GM23338 (cell line): ENCODE measurements at regions not wholly inside any gene's neighbourhood (a gene's known extent, or its start where the extent isn't known, plus 50 kb on each side); places are given as distances from the start of the nearest gene placed in this dataset.

Experiments
- ATAC-seq: fragments of 200-7000 bp; cut with Tn5 transposase; 3 replicates; pipeline ENCODE4 v1.9.1; 2020
- DNase-seq: peaks from one replicate; pipeline ENCODE4 v3.0.0-alpha.2; 2015; ENCODE audit warnings: low spot score
- H2AFZ ChIP-seq: fragments of 200-600 bp; sonication (generic); 2 replicates; pipeline ENCODE4 v1.8.0; 2016; ENCODE audit warnings: antibody characterized with exemption, mild to moderate bottlenecking, moderate library complexity
- H3F3A ChIP-seq: fragments of 200-600 bp; sonication (generic); replicated peaks from 2 replicates; pipeline ENCODE4 v1.8.0; 2017; ENCODE audit warnings: antibody characterized with exemption, mixed run types, low read depth
- H3K27ac ChIP-seq: fragments of 200-600 bp; sonication (generic); 2 replicates; pipeline ENCODE4 v1.6.1; 2016; ENCODE audit warnings: low read depth
- H3K27me3 ChIP-seq: fragments of 200-600 bp; sonication (generic); 2 replicates; pipeline ENCODE4 v1.8.0; 2016; ENCODE audit warnings: mild to moderate bottlenecking, mixed run types, moderate library complexity; ENCODE audit not compliant: insufficient read depth
- H3K36me3 ChIP-seq: fragments of 200-600 bp; sonication (generic); 2 replicates; pipeline ENCODE4 v1.8.0; 2016; ENCODE audit warnings: mild to moderate bottlenecking; ENCODE audit not compliant: insufficient read depth
- H3K4me1 ChIP-seq: fragments of 200-600 bp; sonication (generic); 2 replicates; pipeline ENCODE4 v1.8.0; 2016; ENCODE audit warnings: mild to moderate bottlenecking, moderate library complexity; ENCODE audit not compliant: insufficient read depth
- H3K4me2 ChIP-seq: fragments of 200-600 bp; sonication (generic); 2 replicates; pipeline ENCODE4 v1.7.1; 2017; ENCODE audit warnings: mixed run types
- H3K4me3 ChIP-seq: fragments of 200-600 bp; sonication (generic); 2 replicates; pipeline ENCODE4 v1.6.1; 2016; ENCODE audit warnings: mixed run types
- H3K79me2 ChIP-seq: fragments of 200-600 bp; sonication (generic); replicated peaks from 2 replicates; pipeline ENCODE4 v1.8.0; 2017; ENCODE audit warnings: mild to moderate bottlenecking; ENCODE audit not compliant: insufficient read depth
- H3K9me2 ChIP-seq: fragments of 200-600 bp; sonication (generic); 2 replicates; pipeline ENCODE4 v1.8.0; 2017; ENCODE audit not compliant: insufficient read depth
- H4K20me1 ChIP-seq: fragments of 200-600 bp; sonication (generic); replicated peaks from 2 replicates; pipeline ENCODE4 v1.8.0; 2017; ENCODE audit warnings: mild to moderate bottlenecking; ENCODE audit not compliant: insufficient read depth
- H3K27ac Mint-ChIP-seq: 2 replicates; pipeline ENCODE4 v1.8.0; 2020; ENCODE audit warnings: inconsistent platforms, mild to moderate bottlenecking, moderate library complexity, mixed read lengths
- H3K27me3 Mint-ChIP-seq: 3 replicates; pipeline ENCODE4 v1.8.0; 2022; ENCODE audit warnings: low read depth, mild to moderate bottlenecking, moderate library complexity, mixed read lengths, inconsistent platforms; ENCODE audit not compliant: insufficient read depth, poor library complexity
- H3K36me3 Mint-ChIP-seq: 3 replicates; pipeline ENCODE4 v1.8.0; 2021; ENCODE audit warnings: low read depth, mild to moderate bottlenecking, inconsistent platforms, moderate library complexity, mixed read lengths
- H3K4me1 Mint-ChIP-seq: 3 replicates; pipeline ENCODE4 v1.8.0; 2020; ENCODE audit warnings: mild to moderate bottlenecking, inconsistent platforms, mixed read lengths
- H3K4me3 Mint-ChIP-seq: 3 replicates; pipeline ENCODE4 v1.8.0; 2021; ENCODE audit warnings: moderate library complexity, mild to moderate bottlenecking, inconsistent platforms, mixed read lengths
- H3K9me3 Mint-ChIP-seq: 3 replicates; pipeline ENCODE4 v1.8.0; 2020; ENCODE audit warnings: moderate library complexity, mild to moderate bottlenecking, inconsistent platforms, mixed read lengths
- EZH2 ChIP-seq: fragments of 200-600 bp; sonication (generic); IDR thresholded peaks from one replicate; pipeline ENCODE4 v1.8.0; 2017; ENCODE audit warnings: antibody characterized with exemption, mild to moderate bottlenecking, low read depth; ENCODE audit not compliant: unreplicated experiment
- NANOG ChIP-seq: IDR thresholded peaks from 2 replicates; pipeline ENCODE4 v1.6.1; 2016; ENCODE audit warnings: antibody characterized with exemption, borderline replicate concordance
- POLR2AphosphoS5 ChIP-seq: IDR thresholded peaks from 2 replicates; pipeline ENCODE4 v1.6.1; 2016; ENCODE audit warnings: antibody characterized with exemption, low read depth
- ZNF462 ChIP-seq: fragments of 250-450 bp; sonication (Bioruptor Pico); IDR thresholded peaks from 2 replicates; pipeline ENCODE4 v1.5.0; 2020; ENCODE audit warnings: mild to moderate bottlenecking, moderate library complexity

GRCh38 chr9:85404911-85405565 is 336.7 kb downstream of the AGTPBP1 start (continued):
- TF ChIP-seq ZNF462 (CRISPR knock-in tag) (no peak), EZH2 (no peak)

- peaks cover 9% of the 10 kb centered on the region; the same call in 1 of the 2 replicates for H3K4me1 ChIP-seq
- no peaks in the 10 kb centered on the region for H3K27me3 Mint-ChIP-seq
- no peak for TF ChIP-seq NANOG
- TF ChIP-seq ZNF462 (CRISPR knock-in tag) = no peak
- no peak for TF ChIP-seq EZH2
- no peak for TF ChIP-seq POLR2AphosphoS5
- H3K27ac ChIP-seq = no peak overlapping the region
- H3K79me2 ChIP-seq = no peaks in the 10 kb centered on the region
- no peaks in the 10 kb centered on the region; the same call in 1 of the 3 replicates for H3K4me1 Mint-ChIP-seq
- no peaks in the 10 kb centered on the region for H3K9me3 Mint-ChIP-seq
- ATAC-seq (no peak), DNase-seq (no peak)
- H4K20me1 ChIP-seq = no peaks in the 10 kb centered on the region
- no peaks in the 10 kb centered on the region for H3F3A ChIP-seq
- H3K4me2 ChIP-seq = no peak overlapping the region
- peaks cover 8% of the 10 kb centered on the region; the same call in 1 of the 2 replicates for H3K9me2 ChIP-seq
- H3K36me3 ChIP-seq = no peaks in the 10 kb centered on the region
- no peak overlapping the region for H3K27ac Mint-ChIP-seq
- no peak overlapping the region for H3K4me3 Mint-ChIP-seq
- H2AFZ ChIP-seq = 0 out of 2 replicates have a peak overlapping the region, but pooled peaks have one; percentile 72
- H3K4me3 ChIP-seq = no peak overlapping the region
- H3K36me3 Mint-ChIP-seq = no peaks in the 10 kb centered on the region
- H3K27me3 ChIP-seq = no peaks in the 10 kb centered on the region
Measured at GRCh38 chr9:85402551-85402950, 339.2 kb downstream of the AGTPBP1 start.
